GM12892 (cell line): ENCODE measurements at regions not wholly inside any gene's neighbourhood (a gene's known extent, or its start where the extent isn't known, plus 50 kb on each side); places are given as distances from the start of the nearest gene placed in this dataset.

ENCODE experiments used
- POLR2A ChIP-seq: IDR thresholded peaks from 2 replicates; pipeline ENCODE4 v1.6.1; 2011; ENCODE audit warnings: low read depth, low read length, control low read depth
- POLR2AphosphoS5 ChIP-seq: IDR thresholded peaks from 2 replicates; pipeline ENCODE4 v1.6.1; 2011; ENCODE audit warnings: low read depth, low read length, control low read depth
- TAF1 ChIP-seq: IDR thresholded peaks from 2 replicates; pipeline ENCODE4 v1.6.1; 2011; ENCODE audit warnings: low read depth, mild to moderate bottlenecking, control low read depth, low read length, borderline replicate concordance

DNA sequence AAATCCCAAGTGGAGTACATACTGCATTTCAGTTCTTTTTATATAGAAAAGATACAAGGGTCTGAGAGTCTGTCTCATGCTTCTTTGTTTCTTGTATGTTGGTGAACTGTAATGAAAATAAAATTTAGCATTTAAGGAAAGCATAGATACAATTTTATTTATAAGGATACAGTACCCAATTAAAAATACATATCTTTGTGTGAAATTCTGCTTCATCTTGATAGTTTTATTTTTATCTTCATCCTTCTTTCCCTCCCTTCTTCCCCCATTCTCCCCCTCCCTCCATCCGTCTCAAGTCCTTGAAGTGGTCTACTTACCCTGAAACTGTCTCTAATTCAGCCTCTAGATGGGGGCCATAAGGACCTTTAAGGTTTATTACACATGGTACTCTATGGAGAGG is 359.8 kb downstream of the CDH7 start:
- TF ChIP-seq POLR2A (no peak), POLR2AphosphoS5 (no peak), TAF1 (no peak)
